NT2/D1 (cell line): ENCODE measurements at regions not wholly inside any gene's neighbourhood (a gene's known extent, or its start where the extent isn't known, plus 50 kb on each side); places are given as distances from the start of the nearest gene placed in this dataset.
"Not testable (repeated sequence)": the region's sequence is repeated elsewhere in the genome, so short reads cannot be mapped to it uniquely, and the experiment has no call there.

Source experiments
- DNase-seq: peaks from one replicate; pipeline ENCODE4 v3.0.0-alpha.2; 2011; ENCODE audit warnings: low read depth, low spot score
- H3K27me3 ChIP-seq: 2 replicates; pipeline ENCODE4 v1.6.0; 2011; ENCODE audit warnings: mild to moderate bottlenecking; ENCODE audit not compliant: insufficient read length, insufficient read depth
- H3K36me3 ChIP-seq: 2 replicates; pipeline ENCODE4 v1.6.1; 2011; ENCODE audit warnings: mild to moderate bottlenecking, low read length, mixed read lengths; ENCODE audit not compliant: insufficient read depth, insufficient read length
- H3K4me1 ChIP-seq: 2 replicates; pipeline ENCODE4 v1.5.1; 2011; ENCODE audit not compliant: insufficient read depth, insufficient read length
- H3K4me3 ChIP-seq: 2 replicates; pipeline ENCODE4 v1.5.1; 2011; ENCODE audit warnings: low read depth; ENCODE audit not compliant: insufficient read length
- H3K9ac ChIP-seq: 2 replicates; pipeline ENCODE4 v1.6.0; 2011; ENCODE audit warnings: low read depth; ENCODE audit not compliant: insufficient read length
- H3K9me3 ChIP-seq: 2 replicates; pipeline ENCODE4 v1.5.1; 2011; ENCODE audit warnings: mild to moderate bottlenecking, low read length; ENCODE audit not compliant: insufficient read depth
- SUZ12 ChIP-seq: IDR thresholded peaks from 2 replicates; pipeline ENCODE4 v1.6.1; 2011; ENCODE audit not compliant: insufficient read length, insufficient read depth; ENCODE audit errors: extremely low read depth
- YY1 ChIP-seq: IDR thresholded peaks from 2 replicates; pipeline ENCODE4 v1.6.1; 2011; ENCODE audit not compliant: insufficient read length, insufficient read depth
- ZNF274 ChIP-seq: IDR thresholded peaks from 2 replicates; pipeline ENCODE4 v1.6.1; 2011; ENCODE audit warnings: mild to moderate bottlenecking, low read depth, low read length

DNA sequence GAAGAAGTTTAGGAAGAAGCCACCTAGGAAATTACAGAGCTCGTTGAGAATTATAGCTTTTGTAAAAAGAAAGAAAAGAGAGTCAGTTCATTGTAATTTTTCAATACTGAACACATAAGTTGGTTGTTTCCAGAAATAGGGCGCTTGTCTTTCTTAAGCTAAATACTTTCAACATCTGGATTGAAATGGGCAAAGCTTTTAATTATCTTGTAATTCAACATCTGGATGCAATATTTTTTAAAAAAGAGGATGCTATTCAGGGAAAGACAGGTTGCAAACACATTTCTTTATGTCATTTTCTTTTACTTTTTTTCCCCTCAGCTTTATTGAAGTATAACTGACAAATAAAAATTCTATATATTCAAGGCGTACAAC, 100.7 kb upstream of the TRPC7 start:
- no peak for TF ChIP-seq ZNF274
- no peak for TF ChIP-seq SUZ12
- Histone ChIP-seq H3K36me3 (no peaks in the 10 kb centered on the region), H3K4me3 (no peak overlapping the region), H3K9me3 (no peaks in the 10 kb centered on the region), H3K27me3 (no peaks in the 10 kb centered on the region), H3K4me1 (no peaks in the 10 kb centered on the region), H3K9ac (no peak overlapping the region)
- no peak for DNase-seq

GRCh38 chr5:136458481-136458880, 93.1 kb upstream of the TRPC7 start:
- Histone ChIP-seq H3K4me3 (no peak overlapping the region), H3K4me1 (no peaks in the 10 kb centered on the region), H3K27me3 (no peaks in the 10 kb centered on the region), H3K9me3 (no peaks in the 10 kb centered on the region), H3K9ac (no peak overlapping the region), H3K36me3 (no peaks in the 10 kb centered on the region)
- no peak for DNase-seq
- TF ChIP-seq ZNF274 (no peak), YY1 (no peak), SUZ12 (no peak)

DNA sequence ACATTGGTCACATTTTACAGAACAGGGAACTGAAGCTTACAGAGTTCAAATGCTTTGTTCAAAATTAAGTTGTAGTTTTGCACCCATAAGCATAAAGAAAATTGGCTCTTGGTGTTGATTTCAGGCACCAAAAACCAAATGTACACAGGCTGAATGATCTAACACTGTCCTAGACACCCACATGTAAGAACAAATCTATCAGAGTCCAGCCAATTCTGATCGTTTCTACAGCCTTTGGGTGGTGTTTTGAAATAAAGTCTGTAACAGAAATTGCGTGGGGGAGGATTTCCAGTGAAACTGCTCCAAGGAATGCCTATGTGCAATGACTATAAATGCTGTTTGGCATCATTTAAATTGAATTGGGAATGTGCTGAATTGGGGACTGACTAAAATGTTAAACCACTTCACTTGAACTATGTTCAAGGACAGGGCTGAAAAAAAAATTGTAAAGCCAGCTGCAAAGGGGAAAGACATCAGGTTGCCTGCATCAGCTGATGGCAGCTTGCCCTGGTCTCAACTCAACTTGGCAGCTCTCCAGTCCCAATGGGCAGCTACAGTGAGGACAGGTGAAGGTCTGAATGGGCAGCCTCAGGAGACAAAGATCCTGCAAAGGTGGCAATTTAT, 92.2 kb upstream of the TRPC7 start:
- no peak for TF ChIP-seq YY1
- TF ChIP-seq SUZ12 = no peak
- TF ChIP-seq ZNF274 = no peak
- DNase-seq = no peak

GRCh38 chr5:136455409-136455808, 90.1 kb upstream of the TRPC7 start:
- TF ChIP-seq YY1 = no peak
- no peak for TF ChIP-seq ZNF274
- TF ChIP-seq SUZ12 = no peak
- no peak for DNase-seq
- no peaks in the 10 kb centered on the region for H3K27me3 ChIP-seq
- no peak overlapping the region for H3K9ac ChIP-seq
- no peaks in the 10 kb centered on the region for H3K4me1 ChIP-seq
- H3K36me3 ChIP-seq = no peaks in the 10 kb centered on the region
- H3K4me3 ChIP-seq = no peak overlapping the region
- H3K9me3 ChIP-seq = no peaks in the 10 kb centered on the region

More for the DNA sequence above, 92.2 kb upstream of the TRPC7 start:
- Histone ChIP-seq H3K36me3 (no peaks in the 10 kb centered on the region), H3K9ac (no peak overlapping the region), H3K4me3 (no peak overlapping the region), H3K4me1 (no peaks in the 10 kb centered on the region), H3K9me3 (no peaks in the 10 kb centered on the region), H3K27me3 (no peaks in the 10 kb centered on the region)

GRCh38 chr5:136453986-136454758, 88.8 kb upstream of the TRPC7 start:
- no peak overlapping the region for H3K9ac ChIP-seq

GRCh38 chr5:136453199-136453598, 87.9 kb upstream of the TRPC7 start:
- Histone ChIP-seq H3K9me3 (no peaks in the 10 kb centered on the region), H3K9ac (no peak overlapping the region), H3K4me3 (no peak overlapping the region), H3K4me1 (no peaks in the 10 kb centered on the region), H3K27me3 (no peaks in the 10 kb centered on the region), H3K36me3 (no peaks in the 10 kb centered on the region)
- TF ChIP-seq ZNF274 (no peak), SUZ12 (no peak), YY1 (no peak)
- DNase-seq = no peak

More at GRCh38 chr5:136453986-136454758, 88.8 kb upstream of the TRPC7 start:
- Histone ChIP-seq H3K9me3 (no peaks in the 10 kb centered on the region), H3K36me3 (no peaks in the 10 kb centered on the region), H3K4me3 (no peak overlapping the region), H3K4me1 (no peaks in the 10 kb centered on the region), H3K27me3 (no peaks in the 10 kb centered on the region)
- TF ChIP-seq SUZ12 (no peak), ZNF274 (no peak), YY1 (no peak)
- DNase-seq = no peak

DNA sequence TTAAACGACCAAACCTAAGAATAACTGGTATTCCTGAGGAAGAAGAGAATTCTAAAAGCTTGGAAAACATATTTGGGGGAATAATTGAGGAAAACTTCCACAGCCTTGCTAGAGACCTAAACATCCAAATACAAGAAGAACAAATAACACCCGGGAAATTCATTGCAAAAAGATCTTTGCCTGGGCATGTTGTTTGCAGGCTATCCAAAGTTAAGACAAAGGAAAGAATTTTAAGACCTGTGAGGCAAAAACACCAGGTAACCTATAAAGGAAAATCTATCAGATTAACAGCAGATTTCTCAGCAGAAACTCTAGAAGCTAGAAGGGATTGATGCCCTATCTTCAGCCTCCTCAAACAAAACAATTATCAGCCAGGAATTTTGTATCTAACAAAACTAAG, 82.2 kb upstream of the TRPC7 start:
- not testable (repeated sequence) for H3K4me3 ChIP-seq, H3K9ac ChIP-seq, H3K36me3 ChIP-seq, H3K27me3 ChIP-seq, DNase-seq, H3K4me1 ChIP-seq, H3K9me3 ChIP-seq
